Motor neuron (in vitro differentiated cells): ENCODE measurements at regions not wholly inside any gene's neighbourhood (a gene's known extent, or its start where the extent isn't known, plus 50 kb on each side); places are given as distances from the start of the nearest gene placed in this dataset.

Experiments used
- ATAC-seq, 8 experiments: fragments of 200-7000 bp; cut with Tn5 transposase; replicated peaks in 6 of 8; 2 replicates each; pipeline ENCODE4 v1.8.0; 2021; ENCODE audit warnings: mild to moderate bottlenecking in 8 of 8, moderate library complexity in 8 of 8
- H3K27ac ChIP-seq, 2 donors: fragments of 250-450 bp; sonication (Bioruptor Pico); 2 replicates each; pipeline ENCODE4 v1.9.0; 2021; ENCODE audit warnings: antibody characterized with exemption in 2 of 2, mild to moderate bottlenecking in 2 of 2, moderate library complexity in 1 of 2
- H3K4me1 ChIP-seq, 2 donors: fragments of 250-450 bp; sonication (Bioruptor Pico); replicated peaks in 1 of 2; 2 replicates each; pipeline ENCODE4 v1.6.1; 2021; ENCODE audit warnings: antibody characterized with exemption in 2 of 2, mild to moderate bottlenecking in 2 of 2, moderate library complexity in 1 of 2
- H3K4me3 ChIP-seq, 5 donors: fragments of 250-450 bp; sonication (Bioruptor Pico); 2 replicates each; pipeline ENCODE4 v1.9.0; 2021; ENCODE audit warnings: antibody characterized with exemption in 5 of 5, mild to moderate bottlenecking in 5 of 5, moderate library complexity in 4 of 5
- WGBS, 10 experiments: fragments of 450-650 bp; shearing (Covaris generic); methylation state at CpG; one replicate each; pipeline ENCODE4 v1.0.0; 2022; 5-methylcytosine and 5-hydroxymethylcytosine counted together
- in situ Hi-C, 9 experiments: fragments of 400-800 bp; cut with MboI; loops; one replicate each; pipeline ENCODE4 v1.15.0; 2021; ENCODE audit warnings: low sequenced_read_pairs in 9 of 9, low pct_unique_long_range_greater_than_20kb in 2 of 9; ENCODE audit not compliant: unreplicated experiment in 9 of 9

DNA sequence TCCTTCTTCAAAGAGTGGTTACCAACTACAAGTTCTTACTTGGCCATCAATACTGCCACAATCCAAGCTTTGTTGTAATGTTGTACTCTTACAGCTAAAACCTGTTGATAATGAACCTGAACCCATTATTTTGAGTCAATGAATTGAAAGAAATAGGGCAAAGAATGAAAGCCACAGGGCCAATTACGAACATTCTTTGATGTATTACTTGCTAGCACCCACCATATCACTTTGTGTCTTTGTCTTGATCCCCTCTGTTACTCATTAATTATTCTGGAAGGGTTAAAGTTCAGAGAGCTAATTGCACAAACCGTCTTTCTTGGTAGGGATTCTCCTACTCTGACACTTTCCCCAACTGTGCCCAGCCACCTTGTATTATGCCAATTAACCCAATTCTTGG is 53.2 kb upstream of the TFEC start:
- Histone ChIP-seq H3K27ac (no peak overlapping the region), H3K4me3 (no peak overlapping the region), H3K4me1 (no peaks in the 10 kb centered on the region)
- in situ Hi-C loops, result no loop called here
- ATAC-seq, result no peak
- 0 to 57% (median 0%) methylated on average over 1 to 2 of the region's 2 CpGs; no CpG with 5 or more reads in 1 of the 10 experiments for WGBS, 10 experiments

DNA sequence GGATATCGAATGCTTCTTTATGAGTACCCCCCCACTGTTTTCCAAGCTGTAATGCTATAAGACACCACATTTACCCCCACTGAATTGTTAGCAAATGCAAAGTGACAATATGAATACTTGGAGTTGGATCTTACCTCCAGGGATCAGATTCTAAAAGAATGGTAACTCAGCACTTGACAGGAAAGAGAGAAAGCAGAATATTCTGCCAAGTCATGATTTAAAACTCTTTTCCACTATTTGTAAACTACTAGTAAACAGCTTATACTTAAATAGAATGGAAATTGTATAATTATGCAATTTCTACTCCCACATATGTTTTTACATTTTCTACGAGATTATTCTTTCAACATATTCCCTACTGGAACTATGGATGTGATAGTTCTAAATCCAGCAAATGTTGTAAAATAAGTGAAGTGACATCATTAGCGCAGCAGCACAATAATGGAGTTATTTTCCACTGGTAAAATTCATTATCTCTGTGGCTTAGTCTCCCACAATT is 56.0 kb upstream of the TFEC start:
- no peaks in the 10 kb centered on the region for H3K4me1 ChIP-seq
- H3K4me3 ChIP-seq, result no peak overlapping the region
- ATAC-seq, result no peak
- 2 to 100% (median 85%) methylated on average over 1 to 3 of the region's 3 CpGs; no CpG with 5 or more reads in 2 of the 10 experiments for WGBS, 10 experiments
- in situ Hi-C loops, result no loop called here
- no peak overlapping the region for H3K27ac ChIP-seq

DNA sequence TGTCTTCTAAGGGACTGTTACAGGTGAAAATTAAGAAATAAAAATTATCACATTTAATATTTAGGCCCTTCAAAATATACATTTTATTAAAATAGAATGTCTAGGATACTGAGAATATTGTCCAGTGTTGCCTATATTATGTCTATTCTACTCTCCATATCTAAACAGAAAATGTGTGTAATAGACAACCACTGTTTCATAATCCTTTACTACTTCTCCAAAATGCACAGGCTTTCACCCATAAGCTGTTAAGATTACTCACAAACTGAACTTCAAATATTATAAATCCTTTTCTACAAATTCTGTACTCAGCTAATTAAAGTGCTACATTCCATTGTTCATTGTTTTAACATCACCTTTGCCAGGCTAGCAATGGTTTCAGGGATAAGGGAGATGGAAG is 56.7 kb upstream of the TFEC start:
- Histone ChIP-seq H3K4me1 (no peaks in the 10 kb centered on the region), H3K4me3 (no peak overlapping the region), H3K27ac (no peak overlapping the region)
- no peak for ATAC-seq
- in situ Hi-C loops, result no loop called here

DNA sequence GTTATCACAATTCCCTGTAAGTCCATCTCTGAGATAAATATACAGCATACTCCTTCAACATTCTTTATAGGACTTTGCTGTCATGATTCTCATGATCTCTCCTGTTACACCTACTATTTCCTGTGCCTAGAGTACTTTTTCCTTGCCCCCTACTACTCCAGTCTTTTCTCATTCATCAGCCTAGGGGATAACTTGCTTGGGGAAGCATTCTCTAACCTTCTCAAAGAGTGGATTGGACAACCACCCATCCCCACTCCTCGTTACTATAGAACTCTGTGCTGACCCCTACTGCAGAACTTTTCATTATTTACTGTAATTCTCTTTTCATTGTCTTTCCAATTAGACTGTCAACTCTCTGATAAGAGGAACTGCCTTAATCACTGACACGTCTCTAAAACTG is 57.4 kb upstream of the TFEC start:
- H3K27ac ChIP-seq, result no peak overlapping the region
- 0 to 100% (median 72%) methylated on average over 1 to 2 of the region's 2 CpGs; no CpG with 5 or more reads in 1 of the 10 experiments for WGBS, 10 experiments
- in situ Hi-C loops, result no loop called here
- no peak for ATAC-seq
- H3K4me1 ChIP-seq, result no peaks in the 10 kb centered on the region
- no peak overlapping the region for H3K4me3 ChIP-seq

DNA sequence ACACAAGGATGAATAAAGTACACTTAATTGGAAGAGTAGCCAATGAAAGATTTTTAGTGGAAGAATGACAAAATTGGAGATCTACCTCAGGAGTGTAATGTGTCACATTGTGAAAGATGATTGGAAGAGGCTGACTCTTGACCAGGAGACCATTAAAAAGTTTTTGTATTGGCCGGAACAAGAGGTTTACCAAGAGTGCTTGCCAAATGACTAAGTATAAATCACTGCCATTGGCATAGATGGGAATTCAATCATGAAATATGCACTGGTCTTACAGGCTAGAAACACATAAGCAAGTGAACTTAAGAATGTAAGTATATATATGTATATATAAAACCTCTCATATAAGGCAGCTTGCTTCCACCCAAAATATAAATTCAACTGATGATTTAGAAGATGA is 58.7 kb upstream of the TFEC start:
- in situ Hi-C loops, result no loop called here
- Histone ChIP-seq H3K4me1 (no peaks in the 10 kb centered on the region), H3K27ac (no peak overlapping the region), H3K4me3 (no peak overlapping the region)
- WGBS, 10 experiments, result 80 to 100% (median 87%) methylated on average over 1 of the region's 1 CpG; no CpG with 5 or more reads in 4 of the 10 experiments
- no peak for ATAC-seq

DNA sequence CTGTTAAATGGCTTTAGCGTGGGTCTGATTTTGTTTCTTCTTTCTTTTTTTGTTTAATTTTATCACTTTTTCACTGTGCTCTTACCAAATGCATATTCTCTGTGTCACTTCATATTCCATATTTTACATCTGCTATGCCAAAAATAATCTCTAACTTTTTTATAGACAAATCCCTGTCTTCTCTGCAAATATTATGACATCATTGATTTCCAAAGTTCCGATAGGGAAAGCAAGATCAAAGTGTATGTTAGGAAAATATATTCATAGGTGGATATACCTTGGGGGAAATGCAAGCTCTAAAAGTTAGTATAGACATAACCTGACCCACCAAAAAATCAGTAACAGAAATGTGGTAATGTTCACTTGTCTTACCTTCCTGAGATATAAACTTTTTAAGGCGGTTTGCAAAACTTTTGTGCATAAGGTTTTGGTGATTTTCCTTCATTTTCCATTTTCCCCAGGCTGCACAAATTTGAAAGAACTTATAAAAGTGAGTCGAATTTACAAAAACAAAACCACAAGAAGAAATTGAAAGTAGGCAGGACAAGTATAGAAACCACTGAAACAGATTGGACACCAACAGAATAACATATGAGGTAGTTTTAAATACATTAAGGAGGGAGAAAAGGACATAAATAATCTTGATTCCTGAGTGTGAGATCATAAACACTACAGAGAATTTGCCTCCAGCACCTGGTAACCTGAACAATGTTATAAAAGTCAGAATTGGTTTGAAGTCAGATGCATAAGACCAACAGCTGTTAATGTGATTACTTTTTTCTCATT is 63.1 kb upstream of the TFEC start:
- WGBS, 10 experiments, result 37 to 90% (median 78%) methylated on average over 3 to 4 of the region's 4 CpGs
- ATAC-seq, result no peak
- H3K4me3 ChIP-seq, result no peak overlapping the region
- in situ Hi-C loops, result no loop called here
- H3K27ac ChIP-seq, result no peak overlapping the region
- H3K4me1 ChIP-seq, result no peaks in the 10 kb centered on the region

DNA sequence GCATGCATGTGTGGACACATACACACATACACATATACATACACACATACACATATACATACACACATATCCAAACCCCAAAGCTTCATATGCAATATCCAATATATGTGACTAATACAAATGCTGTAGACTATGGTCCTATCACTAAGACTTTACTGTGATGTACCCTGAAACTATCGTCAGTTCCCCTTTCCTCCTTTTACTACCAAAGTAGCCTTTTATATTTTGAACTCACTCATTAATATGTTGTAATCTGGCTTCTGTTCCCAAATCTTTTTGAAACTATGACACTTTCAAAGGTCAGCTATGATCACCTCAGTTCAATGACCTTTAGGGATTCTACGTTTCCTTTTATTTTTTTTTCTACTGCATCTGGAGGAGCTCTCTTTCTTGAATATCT is 64.8 kb upstream of the TFEC start:
- no peak overlapping the region for H3K27ac ChIP-seq
- in situ Hi-C loops, result no loop called here
- no peak for ATAC-seq
- 59 to 100% (median 90%) methylated on average over 1 to 2 of the region's 2 CpGs for WGBS, 10 experiments
- H3K4me1 ChIP-seq, result no peaks in the 10 kb centered on the region
- H3K4me3 ChIP-seq, result no peak overlapping the region

DNA sequence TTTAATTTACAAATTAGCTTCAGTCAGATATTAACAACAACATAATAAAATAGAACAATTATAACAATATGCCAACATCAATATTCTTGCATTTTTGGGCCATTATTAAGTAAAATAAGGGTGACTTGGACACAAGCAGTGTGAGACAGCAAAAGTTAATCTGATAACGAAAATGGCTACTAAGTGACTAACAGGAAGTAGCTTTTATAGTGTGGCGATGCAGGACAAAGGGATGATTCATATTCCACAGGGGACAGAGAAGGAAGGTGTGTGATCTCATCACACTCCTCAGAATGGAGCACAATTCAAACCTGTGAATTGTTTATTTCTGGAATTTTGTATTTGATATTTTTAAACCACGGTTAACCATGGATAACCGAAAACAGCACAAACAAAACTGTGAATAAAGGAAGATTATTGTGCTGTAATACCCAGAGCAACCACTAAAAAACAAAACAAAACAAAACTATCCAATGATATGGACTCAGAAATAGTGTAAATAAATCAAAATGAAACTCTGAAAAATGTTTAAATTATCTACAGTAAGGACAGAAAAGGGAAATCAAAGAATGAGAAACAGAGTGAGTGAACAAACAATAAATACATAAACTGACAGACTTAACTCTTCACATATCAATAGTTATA is 66.9 kb upstream of the TFEC start:
- Histone ChIP-seq H3K4me1 (no peaks in the 10 kb centered on the region), H3K4me3 (no peak overlapping the region), H3K27ac (no peak overlapping the region)
- in situ Hi-C loops, result no loop called here
- WGBS, 10 experiments, result 7 to 95% (median 85%) methylated on average over 3 to 4 of the region's 4 CpGs; no CpG with 5 or more reads in 1 of the 10 experiments
- peak in 7 of 8 experiments; percentile 49 to 89 (median 57) for ATAC-seq

DNA sequence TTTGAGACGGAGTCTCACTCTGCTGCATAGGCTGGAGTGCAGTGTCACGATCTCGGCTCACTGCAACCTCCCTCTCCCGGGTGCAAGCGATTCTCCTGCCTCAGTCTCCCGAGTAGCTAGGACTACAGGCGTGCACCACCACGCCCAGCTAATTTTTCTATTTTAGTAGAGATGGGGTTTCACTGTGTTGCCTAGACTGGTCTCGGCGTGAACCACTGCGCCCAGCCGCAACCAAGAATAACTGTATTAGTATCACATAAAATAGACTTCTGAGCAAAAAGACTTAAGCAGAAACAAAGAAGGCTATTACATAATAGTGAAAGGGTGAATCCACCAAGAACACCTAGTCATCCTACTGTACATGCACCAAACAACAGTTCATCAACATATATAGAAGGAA is 67.6 kb upstream of the TFEC start:
- H3K4me1 ChIP-seq, result no peaks in the 10 kb centered on the region
- no peak for ATAC-seq
- 68 to 100% (median 94%) methylated on average over 1 to 12 of the region's 12 CpGs; no CpG with 5 or more reads in 1 of the 10 experiments for WGBS, 10 experiments
- no peak overlapping the region for H3K4me3 ChIP-seq
- H3K27ac ChIP-seq, result no peak overlapping the region
- in situ Hi-C loops, result no loop called here

DNA sequence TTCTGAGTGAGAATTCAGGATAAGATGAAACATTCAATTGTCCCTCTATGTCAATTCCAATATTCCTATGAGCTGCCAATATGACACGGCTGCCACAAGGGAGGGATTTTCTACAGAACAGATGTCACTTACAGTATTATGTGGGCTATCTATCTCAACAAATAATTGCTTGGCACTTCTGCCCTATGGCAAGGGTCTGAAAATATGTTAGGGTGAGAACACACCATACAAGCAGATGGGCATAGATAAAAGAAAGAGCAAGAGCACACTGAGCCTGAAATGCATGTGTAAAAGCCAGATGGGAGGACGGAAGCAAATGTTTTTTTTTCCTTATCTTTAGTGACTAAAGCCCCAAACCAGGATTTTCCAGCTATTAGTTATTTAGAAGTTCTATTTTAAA is 70.1 kb upstream of the TFEC start:
- no peak for ATAC-seq
- Histone ChIP-seq H3K4me1 (no peaks in the 10 kb centered on the region), H3K27ac (no peak overlapping the region), H3K4me3 (no peak overlapping the region)
- in situ Hi-C loops, result no loop called here
- 0 to 100% (median 86%) methylated on average over 1 to 2 of the region's 2 CpGs; no CpG with 5 or more reads in 3 of the 10 experiments for WGBS, 10 experiments

DNA sequence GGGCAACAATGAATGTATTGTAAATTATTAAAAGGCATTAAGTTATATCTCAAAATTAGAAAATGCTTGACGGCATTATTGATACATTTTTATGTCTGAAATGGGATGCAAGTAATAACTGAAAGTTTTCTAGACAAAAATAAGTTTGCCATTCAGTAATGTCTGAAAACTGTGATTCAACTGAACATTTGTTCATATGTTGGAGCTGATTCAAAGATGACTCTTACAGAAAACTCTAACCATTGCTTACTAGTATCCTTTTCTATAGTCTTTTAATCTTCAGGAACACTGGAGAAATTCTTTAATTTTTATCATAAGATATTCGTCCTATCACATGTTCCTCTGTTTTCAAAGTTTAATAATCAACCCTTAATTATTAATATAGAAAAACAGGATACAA is 71.1 kb upstream of the TFEC start:
- in situ Hi-C loops, result no loop called here
- ATAC-seq, result no peak
- WGBS, 10 experiments, result 0 to 88% (median 77%) methylated on average over 1 to 2 of the region's 2 CpGs
- no peak overlapping the region for H3K27ac ChIP-seq
- H3K4me1 ChIP-seq, result no peaks in the 10 kb centered on the region
- no peak overlapping the region for H3K4me3 ChIP-seq

DNA sequence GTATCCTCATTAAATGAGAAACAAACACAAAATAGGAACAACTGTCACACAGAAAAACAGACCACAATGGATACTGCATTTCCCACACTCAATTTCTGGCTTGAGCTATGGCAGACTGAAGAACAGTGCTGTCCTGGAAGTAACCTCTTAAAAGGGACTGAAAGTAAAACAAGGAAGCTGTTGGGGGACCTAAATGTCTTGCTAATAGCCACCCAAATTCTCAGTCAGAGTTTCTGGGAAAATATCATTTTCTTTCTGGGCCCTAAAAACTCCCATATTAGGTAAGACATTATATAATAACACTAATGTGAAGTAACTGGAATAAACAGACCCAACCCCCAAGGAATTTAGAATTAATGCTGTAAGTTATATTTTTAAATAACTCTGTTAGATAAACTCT is 80.9 kb upstream of the TFEC start:
- Histone ChIP-seq H3K27ac (no peak overlapping the region), H3K4me1 (no peaks in the 10 kb centered on the region), H3K4me3 (no peak overlapping the region)
- no peak for ATAC-seq
- in situ Hi-C loops, result no loop called here

DNA sequence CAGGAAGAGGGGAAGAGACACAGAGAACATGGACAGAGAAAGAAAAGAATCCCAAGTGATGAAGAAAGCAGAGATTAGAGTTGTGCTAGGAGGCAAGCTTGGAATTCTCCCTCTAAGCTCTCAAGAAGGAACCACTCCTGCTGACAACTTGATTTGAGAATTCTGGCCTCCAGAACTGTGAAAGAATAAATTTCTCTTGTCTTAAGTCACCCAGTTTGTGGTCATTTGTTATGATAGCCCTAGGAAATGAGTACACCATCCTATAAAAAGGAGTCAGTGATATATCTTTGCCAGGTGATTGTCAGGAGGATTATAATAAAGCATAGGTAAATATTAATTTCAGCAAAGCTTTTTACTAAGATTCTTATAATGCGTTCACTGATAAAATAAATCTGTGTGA is 82.7 kb upstream of the TFEC start:
- 40 to 100% (median 100%) methylated on average over 1 of the region's 1 CpG; no CpG with 5 or more reads in 1 of the 10 experiments for WGBS, 10 experiments
- in situ Hi-C loops, result no loop called here

DNA sequence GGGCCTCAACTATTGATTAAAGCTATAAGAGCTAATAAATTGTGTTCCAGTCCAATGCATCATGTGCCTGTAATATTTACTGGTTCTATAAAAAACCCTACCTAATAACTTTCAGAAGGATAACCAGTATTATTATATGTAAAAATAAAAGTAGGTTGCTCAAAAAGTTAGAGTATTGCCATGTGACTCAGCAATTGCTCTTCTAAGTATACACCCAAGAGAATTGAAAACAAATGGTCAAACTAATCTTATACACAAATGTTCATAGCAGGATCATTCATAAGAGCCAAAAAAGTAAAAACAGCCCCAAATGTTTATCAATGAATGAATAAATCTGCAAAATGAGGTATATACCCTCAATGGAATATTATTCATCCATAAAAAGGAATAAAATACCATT is 89.5 kb upstream of the TES start:
- in situ Hi-C loops, result loop anchor here in 1 of 9 experiments (10.0 kb wide), 1 partner anchor 206 kb away; no protein-coding TSS in a partner anchor
- peaks cover 0 to 3% of the 10 kb centered on the region in 2 donors for H3K4me1 ChIP-seq
- no peak for ATAC-seq
- H3K4me3 ChIP-seq, result no peak overlapping the region
- no peak overlapping the region for H3K27ac ChIP-seq

More for the DNA sequence above, 82.7 kb upstream of the TFEC start:
- H3K4me3 ChIP-seq, result no peak overlapping the region
- no peaks in the 10 kb centered on the region for H3K4me1 ChIP-seq
- no peak for ATAC-seq
- H3K27ac ChIP-seq, result no peak overlapping the region
